ENCODE measurements at regions not wholly inside any gene's neighbourhood (a gene's known extent, or its start where the extent isn't known, plus 50 kb on each side); places are given as distances from the start of the nearest gene placed in this dataset.

DNA sequence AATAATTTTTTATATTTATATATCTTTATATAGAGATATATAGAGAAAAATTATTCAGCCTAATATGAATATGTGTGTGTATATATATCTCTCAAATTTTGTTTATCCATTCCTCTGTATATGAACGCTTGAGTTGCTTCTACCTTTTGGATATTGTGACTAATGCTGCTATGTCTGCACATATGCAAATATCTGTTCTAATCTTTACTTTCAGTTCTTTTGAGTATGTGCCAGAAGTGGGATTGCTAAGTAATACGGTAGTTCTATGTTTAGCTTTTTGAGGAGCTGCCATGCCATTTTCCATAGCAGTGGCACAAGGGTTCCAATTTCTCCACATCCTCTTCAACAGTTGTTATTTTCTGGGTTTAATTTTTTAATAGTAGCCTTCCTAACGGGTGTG lies 72.8 kb upstream of the CEP85L start:
- Histone ChIP-seq H3K14ac (ENCODE audit: insufficient read length) (no peak overlapping the region), H2AFZ (ENCODE audit: low read length) (no peak overlapping the region), H4K20me1 (replicated peaks in 1 of 2; ENCODE audit: control insufficient read depth in 1 of 2, insufficient read depth in 2 of 2, low read length in 2 of 2) (no peaks in the 10 kb centered on the region), H3K4me1 (replicated peaks in 1 of 4; ENCODE audit: control insufficient read depth in 3 of 4, insufficient read depth in 4 of 4, low read length in 3 of 4) (peaks cover 0 to 3% (median 0%) of the 10 kb centered on the region in 4 experiments; a peak in 1 of 7 replicates), H3K79me1 (ENCODE audit: low read depth, low read length) (no peaks in the 10 kb centered on the region), H4K8ac (ENCODE audit: extremely low read depth, insufficient read depth, low read length) (no peak overlapping the region), H2BK15ac (ENCODE audit: low read length) (no peak overlapping the region), H3K9me3 (ENCODE audit: insufficient read depth in 2 of 2, low read depth in 1 of 2, low read length in 1 of 2) (no peaks in the 10 kb centered on the region), H3K4me2 (ENCODE audit: insufficient read depth in 1 of 2, low read depth in 2 of 2, low read length in 2 of 2) (no peak overlapping the region), H3K27ac (ENCODE audit: low read depth, low read length) (no peak overlapping the region), H3K79me2 (ENCODE audit: control insufficient read depth in 1 of 2, insufficient read depth in 2 of 2, low read length in 2 of 2) (no peaks in the 10 kb centered on the region), H3K4me3 (ENCODE audit: extremely low read depth in 1 of 4, insufficient read depth in 2 of 4, low read depth in 3 of 4, low read length in 4 of 4) (no peak overlapping the region), H2BK120ac (replicated peaks; ENCODE audit: low read depth, low read length) (no peak overlapping the region), H2BK20ac (ENCODE audit: low read length) (no peak overlapping the region), H3K23me2 (ENCODE audit: low read depth, low read length) (no peaks in the 10 kb centered on the region), H3K36me3 (ENCODE audit: control insufficient read depth in 2 of 4, insufficient read depth in 4 of 4, low read length in 3 of 4) (no peaks in the 10 kb centered on the region), H3K23ac (ENCODE audit: insufficient read length) (no peak overlapping the region), H2BK12ac (ENCODE audit: low read depth, low read length) (no peak overlapping the region), H3K56ac (replicated peaks; ENCODE audit: insufficient read length, low read depth, low read length) (no peak overlapping the region), H2AK5ac (ENCODE audit: low read depth, low read length) (no peak overlapping the region), H3K9ac (replicated peaks in 1 of 4; ENCODE audit: extremely low read depth in 1 of 4, low read depth in 3 of 4, low read length in 3 of 4) (no peak overlapping the region), H3K27me3 (replicated peaks in 1 of 4; ENCODE audit: control insufficient read depth in 3 of 4, extremely low read depth in 1 of 4, insufficient read depth in 3 of 4, low read length in 3 of 4) (no peaks in the 10 kb centered on the region), H3K4ac (replicated peaks; ENCODE audit: insufficient read length, low read depth, low read length) (no peak overlapping the region), H2BK5ac (ENCODE audit: low read depth, low read length) (no peak overlapping the region), H4K91ac (replicated peaks; ENCODE audit: insufficient read length, low read length) (no peak overlapping the region), H4K5ac (ENCODE audit: insufficient read length, low read depth, low read length) (no peak overlapping the region), H3K18ac (ENCODE audit: extremely low read depth, low read length) (no peak overlapping the region)
- ChIA-PET POLR2A (ENCODE audit: partially characterized antibody) (no interaction called here), CTCF (ENCODE audit: partially characterized antibody) (interaction anchor here (1.0 kb wide), 1 partner anchor 10 kb away, joined by 3 read pairs; no protein-coding TSS in a partner anchor)
- DNase-seq (ENCODE audit: low read depth in 1 of 2, low spot score in 2 of 2): no peak
- WGBS, 2 experiments (ENCODE audit: extremely low coverage in 1 of 2, insufficient coverage in 1 of 2, insufficient read length in 1 of 2, insufficient replicate concordance in 2 of 2, low coverage in 1 of 2, low lambda C conversion rate in 2 of 2, missing lambda C conversion rate in 1 of 2): 87% methylated on average over 3 of the region's 3 CpGs; no CpG with 5 or more reads in 1 of the 2 experiments
- no peak for FAIRE-seq
- TF ChIP-seq, protein P1, sequence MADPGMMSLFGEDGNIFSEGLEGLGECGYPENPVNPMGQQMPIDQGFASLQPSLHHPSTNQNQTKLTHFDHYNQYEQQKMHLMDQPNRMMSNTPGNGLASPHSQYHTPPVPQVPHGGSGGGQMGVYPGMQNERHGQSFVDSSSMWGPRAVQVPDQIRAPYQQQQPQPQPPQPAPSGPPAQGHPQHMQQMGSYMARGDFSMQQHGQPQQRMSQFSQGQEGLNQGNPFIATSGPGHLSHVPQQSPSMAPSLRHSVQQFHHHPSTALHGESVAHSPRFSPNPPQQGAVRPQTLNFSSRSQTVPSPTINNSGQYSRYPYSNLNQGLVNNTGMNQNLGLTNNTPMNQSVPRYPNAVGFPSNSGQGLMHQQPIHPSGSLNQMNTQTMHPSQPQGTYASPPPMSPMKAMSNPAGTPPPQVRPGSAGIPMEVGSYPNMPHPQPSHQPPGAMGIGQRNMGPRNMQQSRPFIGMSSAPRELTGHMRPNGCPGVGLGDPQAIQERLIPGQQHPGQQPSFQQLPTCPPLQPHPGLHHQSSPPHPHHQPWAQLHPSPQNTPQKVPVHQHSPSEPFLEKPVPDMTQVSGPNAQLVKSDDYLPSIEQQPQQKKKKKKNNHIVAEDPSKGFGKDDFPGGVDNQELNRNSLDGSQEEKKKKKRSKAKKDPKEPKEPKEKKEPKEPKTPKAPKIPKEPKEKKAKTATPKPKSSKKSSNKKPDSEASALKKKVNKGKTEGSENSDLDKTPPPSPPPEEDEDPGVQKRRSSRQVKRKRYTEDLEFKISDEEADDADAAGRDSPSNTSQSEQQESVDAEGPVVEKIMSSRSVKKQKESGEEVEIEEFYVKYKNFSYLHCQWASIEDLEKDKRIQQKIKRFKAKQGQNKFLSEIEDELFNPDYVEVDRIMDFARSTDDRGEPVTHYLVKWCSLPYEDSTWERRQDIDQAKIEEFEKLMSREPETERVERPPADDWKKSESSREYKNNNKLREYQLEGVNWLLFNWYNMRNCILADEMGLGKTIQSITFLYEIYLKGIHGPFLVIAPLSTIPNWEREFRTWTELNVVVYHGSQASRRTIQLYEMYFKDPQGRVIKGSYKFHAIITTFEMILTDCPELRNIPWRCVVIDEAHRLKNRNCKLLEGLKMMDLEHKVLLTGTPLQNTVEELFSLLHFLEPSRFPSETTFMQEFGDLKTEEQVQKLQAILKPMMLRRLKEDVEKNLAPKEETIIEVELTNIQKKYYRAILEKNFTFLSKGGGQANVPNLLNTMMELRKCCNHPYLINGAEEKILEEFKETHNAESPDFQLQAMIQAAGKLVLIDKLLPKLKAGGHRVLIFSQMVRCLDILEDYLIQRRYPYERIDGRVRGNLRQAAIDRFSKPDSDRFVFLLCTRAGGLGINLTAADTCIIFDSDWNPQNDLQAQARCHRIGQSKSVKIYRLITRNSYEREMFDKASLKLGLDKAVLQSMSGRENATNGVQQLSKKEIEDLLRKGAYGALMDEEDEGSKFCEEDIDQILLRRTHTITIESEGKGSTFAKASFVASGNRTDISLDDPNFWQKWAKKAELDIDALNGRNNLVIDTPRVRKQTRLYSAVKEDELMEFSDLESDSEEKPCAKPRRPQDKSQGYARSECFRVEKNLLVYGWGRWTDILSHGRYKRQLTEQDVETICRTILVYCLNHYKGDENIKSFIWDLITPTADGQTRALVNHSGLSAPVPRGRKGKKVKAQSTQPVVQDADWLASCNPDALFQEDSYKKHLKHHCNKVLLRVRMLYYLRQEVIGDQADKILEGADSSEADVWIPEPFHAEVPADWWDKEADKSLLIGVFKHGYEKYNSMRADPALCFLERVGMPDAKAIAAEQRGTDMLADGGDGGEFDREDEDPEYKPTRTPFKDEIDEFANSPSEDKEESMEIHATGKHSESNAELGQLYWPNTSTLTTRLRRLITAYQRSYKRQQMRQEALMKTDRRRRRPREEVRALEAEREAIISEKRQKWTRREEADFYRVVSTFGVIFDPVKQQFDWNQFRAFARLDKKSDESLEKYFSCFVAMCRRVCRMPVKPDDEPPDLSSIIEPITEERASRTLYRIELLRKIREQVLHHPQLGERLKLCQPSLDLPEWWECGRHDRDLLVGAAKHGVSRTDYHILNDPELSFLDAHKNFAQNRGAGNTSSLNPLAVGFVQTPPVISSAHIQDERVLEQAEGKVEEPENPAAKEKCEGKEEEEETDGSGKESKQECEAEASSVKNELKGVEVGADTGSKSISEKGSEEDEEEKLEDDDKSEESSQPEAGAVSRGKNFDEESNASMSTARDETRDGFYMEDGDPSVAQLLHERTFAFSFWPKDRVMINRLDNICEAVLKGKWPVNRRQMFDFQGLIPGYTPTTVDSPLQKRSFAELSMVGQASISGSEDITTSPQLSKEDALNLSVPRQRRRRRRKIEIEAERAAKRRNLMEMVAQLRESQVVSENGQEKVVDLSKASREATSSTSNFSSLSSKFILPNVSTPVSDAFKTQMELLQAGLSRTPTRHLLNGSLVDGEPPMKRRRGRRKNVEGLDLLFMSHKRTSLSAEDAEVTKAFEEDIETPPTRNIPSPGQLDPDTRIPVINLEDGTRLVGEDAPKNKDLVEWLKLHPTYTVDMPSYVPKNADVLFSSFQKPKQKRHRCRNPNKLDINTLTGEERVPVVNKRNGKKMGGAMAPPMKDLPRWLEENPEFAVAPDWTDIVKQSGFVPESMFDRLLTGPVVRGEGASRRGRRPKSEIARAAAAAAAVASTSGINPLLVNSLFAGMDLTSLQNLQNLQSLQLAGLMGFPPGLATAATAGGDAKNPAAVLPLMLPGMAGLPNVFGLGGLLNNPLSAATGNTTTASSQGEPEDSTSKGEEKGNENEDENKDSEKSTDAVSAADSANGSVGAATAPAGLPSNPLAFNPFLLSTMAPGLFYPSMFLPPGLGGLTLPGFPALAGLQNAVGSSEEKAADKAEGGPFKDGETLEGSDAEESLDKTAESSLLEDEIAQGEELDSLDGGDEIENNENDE (IDR thresholded peaks at IDR 0.05; ENCODE audit: insufficient replicate concordance, low read length): no peak

All from H1 (cell line).